ENCODE measurements at regions not wholly inside any gene's neighbourhood (a gene's known extent, or its start where the extent isn't known, plus 50 kb on each side); places are given as distances from the start of the nearest gene placed in this dataset.

DNA sequence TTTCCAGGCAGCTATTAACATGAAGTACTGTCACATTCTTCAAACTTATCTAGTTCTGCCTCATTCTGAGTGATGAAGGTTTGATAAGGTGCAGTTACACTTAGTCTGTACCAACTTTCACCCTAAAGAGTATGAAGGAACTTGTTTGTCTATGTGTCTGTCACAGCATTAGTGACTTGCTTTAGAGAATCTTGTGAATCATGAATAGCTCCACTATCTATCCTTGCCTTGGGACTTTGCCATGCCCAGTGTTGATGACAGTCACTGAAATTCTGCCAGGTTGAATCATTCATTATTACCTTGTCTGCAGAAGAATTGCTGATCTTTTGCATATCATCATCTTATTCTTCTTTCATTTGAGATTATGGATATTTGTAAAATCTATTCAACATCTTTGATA is 50.9 kb upstream of the A1CF start:
- no peak for DNase-seq

DNA sequence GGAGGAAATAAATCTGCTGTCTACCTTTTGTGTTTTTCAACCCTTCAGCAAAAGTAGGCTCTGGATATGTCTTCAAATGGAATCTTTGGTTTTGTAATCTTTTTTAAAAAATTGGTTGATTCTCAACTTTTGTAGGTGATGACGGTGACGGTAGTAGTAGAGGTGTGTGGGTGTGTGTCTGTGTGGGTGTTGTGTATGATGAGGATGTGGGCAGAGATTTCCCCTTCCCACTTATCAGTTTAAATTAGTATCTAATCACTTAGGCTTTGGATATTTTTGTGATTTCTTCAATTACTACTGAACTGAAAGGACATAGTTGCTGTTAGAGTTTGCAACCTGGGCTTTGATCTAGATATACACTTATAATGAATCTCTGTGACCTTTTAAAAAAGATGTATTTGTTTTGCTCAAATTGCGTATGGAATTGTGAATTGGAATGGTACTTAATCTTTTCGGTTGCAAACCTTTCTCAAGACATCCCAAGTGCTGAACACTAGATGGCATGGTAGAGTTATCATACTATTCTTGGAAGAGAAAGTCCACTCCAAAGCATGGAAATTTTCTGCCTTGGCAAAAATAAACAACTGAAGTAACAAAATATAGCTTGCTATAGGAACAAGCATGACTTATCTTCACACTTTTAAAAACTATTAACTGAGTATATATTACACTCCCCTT is 51.9 kb upstream of the A1CF start:
- DNase-seq: no peak

DNA sequence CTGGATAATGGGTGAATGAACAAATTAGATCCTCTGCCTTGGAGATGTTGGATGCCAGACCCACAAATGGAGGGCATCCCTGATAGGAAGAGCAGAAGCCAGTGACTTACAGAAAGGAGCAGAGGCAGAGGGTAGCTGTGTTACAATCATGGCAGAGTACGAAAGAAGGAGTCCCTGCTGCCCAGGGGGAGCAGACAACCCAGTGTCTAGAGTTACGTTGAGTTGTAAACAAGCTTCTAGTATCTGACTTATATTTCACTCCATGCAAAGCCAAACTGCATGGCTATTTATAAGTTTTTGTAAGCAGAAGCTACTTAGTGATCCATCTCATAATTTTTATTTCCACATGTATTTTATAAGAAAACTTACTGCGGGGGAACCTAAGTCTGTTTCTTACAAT is 56.2 kb upstream of the A1CF start:
- no peak for DNase-seq

DNA sequence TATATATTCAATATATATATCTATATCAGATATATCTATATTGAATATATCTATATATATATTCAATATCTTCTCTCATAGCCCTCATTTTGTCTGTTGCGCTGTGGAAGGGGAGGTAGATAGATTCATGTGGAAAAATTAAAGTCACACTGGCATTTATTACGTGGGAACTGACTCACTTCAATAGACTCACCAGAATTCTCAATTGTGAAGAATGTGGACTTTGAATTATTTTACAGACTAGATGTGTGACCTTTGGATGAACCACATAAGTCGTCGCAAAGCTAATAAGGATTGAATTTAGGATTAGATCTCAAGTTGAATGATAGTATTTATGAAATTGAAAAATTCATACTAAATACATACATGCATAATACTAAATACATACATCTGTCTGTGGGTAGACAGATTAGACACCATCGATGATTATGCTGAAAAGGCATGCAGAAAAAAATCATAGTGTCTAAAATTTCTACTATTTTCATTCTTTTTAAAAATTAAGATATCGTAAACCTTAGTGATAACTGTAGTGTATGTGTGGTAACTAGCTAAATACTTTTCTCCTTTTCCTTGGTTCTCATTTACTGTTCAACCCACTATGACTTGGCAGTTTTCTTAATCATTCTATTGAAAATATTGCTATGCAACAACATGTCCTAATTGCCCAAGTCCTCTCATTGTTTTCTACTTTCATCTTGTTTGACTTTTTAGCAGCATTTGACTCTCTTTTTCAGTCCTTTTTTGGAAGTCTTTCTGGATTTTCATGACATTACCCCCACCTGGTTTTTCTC is 61.8 kb upstream of the A1CF start:
- DNase-seq: no peak

DNA sequence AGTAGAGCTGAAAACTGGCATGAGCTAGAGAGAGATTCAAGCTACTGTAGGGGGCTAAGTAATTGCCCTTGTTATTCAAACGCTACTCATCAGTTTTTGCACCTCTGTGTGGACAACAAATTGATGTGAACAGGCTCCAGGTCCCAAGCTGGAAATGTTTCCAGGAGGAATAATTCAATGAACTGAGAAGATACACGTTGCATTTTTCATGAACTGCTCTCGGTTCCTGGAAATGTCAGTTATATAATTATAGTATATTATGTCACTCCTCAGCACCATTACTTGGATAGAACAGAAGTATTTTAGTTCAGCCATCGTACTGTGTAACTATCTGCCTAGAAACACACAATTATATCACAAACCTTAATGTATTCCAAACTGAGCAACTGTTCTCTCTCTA is 65.9 kb upstream of the A1CF start:
- DNase-seq: peak in 1 of 56 donors; percentile 4

DNA sequence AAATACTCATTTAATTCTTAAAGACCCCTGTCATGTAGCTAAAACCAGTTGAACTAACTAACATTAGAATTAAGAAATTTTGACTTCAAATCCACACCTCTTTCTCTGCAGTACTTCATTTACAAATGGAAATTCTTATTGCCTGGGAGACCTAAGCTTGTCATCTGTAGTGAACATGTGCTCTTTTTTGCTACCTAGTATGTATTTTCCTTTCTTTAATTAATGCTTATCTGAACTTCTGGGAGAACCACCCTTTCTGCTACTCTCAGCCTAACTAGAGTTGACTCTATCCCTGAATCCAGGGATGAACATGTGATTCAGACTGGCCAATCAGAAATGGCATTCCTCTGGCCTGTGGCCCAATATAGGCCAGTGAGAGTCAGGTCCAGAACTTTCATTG is 75.9 kb upstream of the A1CF start:
- DNase-seq: no peak

DNA sequence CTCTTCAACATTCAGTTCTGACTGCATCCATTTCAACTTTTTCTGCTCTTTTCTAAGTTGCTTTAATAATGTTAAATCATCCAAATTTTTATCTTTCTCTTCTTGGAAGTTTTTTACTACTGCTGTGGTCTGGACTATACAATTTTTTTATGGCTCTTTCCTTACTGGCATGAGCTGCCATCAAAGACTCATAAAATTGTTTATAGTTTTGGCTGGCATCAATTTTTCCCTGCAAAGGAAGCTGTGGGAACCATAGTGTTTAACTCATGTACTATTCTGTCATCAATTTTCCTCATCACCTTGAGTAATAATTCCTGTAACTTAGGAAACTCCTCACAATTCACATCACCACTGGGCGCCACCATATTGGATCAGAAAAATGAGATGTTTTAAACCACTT is 77.6 kb upstream of the A1CF start:
- DNase-seq: no peak

DNA sequence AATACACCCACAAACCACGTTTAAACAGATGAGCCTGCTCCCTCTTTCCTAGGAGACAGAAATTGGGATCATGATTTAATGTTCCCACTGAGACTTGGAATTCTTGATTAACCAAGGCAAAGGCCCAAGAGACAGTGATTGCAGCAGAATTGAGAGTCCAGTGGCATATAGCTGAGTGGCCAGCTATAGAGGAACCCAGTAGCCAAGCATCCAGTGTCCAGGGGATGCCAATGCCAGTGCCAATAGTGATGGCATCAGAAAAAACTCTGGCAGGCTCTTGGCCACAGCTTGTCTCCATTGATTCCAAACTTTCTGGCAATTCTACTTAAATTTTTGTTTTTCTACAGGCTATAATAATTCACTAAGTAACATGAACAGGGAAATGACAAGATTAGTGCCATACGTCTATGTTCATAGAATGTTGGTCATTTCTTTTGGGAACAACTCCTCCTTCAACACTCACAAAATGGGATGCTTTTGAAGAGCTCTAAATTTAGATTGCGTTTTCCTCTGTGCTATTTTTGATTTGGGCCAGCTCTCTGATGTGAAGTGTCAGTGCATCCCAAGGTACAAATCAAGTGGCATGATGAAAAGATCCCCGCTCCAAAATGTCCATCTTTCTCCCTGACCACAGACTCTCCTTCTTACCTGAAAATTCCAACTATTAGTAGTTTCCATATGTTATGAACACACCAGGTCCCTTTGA is 83.1 kb upstream of the A1CF start:
- DNase-seq: no peak

DNA sequence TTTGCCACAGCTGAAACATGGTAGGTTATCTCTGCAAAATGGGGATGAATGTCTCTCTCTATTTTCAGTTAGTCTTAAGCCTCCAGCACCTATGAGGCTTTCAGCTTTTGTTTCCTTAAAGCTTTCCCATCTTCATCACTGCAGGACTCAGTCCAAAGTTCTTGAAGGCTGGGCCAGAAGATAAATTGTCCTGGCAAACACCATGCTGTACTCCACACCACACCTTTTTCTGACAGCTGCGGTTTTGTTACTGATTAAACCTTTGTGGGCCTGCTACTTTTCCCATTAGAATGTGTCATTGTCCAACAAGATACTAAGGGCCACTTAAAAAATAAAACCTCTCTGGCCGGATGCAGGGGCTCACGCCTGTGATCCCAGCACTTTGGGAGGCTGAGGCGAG is 87.2 kb upstream of the A1CF start:
- DNase-seq: no peak

DNA sequence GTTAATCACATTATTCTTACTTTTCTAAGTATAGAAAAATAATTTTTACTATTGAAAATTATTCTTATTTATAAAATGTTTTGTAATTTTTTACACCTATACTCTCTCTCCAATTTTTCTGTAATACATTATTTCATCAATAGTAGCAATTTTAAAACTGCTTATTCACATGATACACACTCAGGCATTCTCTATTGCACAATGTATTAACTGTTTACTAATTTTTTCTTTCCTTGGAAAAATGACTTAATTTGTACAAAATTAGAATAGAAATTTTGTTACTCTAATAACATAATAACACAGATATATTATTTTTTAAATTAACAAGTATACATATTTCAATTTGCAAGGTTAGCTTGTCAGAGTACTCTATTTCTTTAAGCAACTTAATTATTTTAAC is 92.9 kb upstream of the PRKG1 start:
- no peak for DNase-seq

DNA sequence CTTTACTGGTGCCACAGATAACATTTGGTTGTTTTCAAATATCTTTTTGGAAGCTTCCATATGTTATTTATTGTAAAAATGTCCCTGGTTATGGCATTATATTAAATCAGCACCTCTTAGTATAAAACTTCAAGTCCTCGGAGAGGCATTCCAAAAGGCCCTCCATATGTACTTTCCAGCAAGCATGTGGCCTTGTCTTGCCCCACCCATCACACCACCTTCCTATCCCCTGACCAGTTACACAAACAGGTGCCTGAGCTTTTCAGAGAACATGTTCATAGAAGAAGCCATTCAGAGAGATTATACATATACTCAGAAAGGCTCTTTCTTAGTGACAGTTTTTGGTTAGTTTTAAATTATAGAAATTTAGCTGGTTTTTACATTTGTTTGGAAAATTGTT is 92.4 kb upstream of the PRKG1 start:
- DNase-seq: no peak

DNA sequence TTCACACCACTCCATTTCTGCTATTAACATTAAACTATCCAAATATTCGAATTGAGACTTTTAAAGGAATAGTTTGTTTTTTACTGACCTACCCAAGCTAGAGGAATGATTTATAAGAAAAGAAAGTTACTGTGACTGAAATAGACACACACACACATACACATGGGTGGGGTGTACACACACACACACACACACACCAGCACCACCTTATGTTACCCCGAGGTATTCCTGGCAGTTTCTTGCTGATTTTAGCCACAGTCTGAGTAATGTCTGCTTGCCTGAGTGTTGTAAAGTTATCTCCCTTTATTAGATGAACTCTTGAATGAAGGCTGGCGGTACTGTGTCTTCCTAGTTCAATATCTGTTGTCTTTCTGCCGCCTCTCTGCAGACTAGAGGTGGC is 91.3 kb upstream of the PRKG1 start:
- DNase-seq: no peak

DNA sequence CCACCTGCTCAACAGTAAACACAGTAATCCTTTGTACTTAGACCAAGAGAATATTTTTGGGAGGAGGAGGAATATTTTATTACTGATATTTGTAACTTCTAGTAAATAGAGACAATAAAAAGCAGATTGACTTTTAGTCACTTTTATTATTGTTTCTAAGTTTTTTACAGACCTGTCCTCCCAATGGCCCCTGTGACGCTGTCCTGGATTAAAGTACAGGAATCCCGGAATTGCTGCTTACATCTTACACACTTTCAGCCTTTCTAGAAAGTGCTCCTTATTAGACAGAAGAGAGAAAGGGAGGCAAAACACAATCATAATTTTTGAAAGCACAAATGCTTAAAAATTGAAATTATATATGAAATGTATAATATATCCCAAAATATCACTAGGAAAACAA is 86.4 kb upstream of the PRKG1 start:
- no peak for DNase-seq

DNA sequence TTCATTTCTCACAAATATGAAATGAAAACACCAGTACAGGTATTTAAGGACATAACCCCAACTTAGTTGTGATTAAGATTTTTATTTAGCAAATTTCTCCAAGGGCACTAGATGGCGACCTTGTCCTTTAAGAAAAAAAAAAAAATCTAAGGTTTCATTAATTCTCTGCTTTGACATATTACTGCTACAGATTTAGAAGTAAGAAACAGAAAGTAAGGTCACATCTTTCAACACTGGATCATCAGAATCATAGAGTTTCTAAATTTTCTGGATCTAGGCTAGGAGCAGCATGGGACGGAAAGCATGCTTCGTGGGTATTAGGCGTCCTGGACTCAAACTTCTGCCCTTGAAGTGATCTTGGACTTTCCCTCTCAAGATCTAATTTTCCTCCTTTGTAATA is 85.5 kb upstream of the PRKG1 start:
- DNase-seq: no peak

DNA sequence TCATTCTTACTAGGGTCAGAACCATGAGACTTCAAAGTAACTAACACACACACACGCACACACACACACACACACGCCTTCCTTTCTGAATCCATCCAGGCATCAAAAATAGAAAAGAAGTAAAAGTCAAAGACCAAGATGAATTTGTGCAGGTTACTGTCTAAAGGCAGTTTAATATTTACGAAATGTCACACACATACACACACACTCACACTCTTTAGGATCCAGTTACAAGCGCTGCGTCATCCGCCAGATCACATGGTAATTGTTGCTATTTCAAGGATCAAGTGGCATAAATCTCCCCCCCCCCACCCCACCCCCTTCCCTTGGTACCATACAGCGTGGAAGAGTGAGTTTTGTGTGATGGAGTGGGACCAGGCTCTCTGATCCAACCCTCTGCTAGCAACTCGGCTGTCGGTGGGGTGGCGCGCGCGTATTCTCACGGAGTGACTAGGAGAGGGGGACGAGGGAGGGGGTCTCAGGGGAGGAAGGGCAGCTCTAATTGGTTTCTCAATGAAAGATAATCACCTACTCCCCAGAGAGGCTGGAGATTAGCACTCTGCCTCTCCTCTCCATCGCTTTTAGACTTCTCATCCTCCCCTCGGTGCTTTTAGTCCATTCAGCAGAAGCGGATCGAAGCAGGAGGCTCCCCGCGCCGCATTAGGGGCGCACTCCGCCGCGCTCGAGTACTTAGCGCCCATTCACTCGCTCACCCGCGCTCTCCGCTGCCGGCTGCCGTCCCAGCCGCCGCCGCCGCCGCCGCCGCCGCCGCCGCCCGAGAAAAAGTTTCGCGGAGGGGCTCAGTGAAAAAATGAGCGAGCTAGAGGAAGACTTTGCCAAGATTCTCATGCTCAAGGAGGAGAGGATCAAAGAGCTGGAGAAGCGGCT is 83.5 kb upstream of the PRKG1 start:
- peak in 1 of 56 donors; percentile 6 for DNase-seq

DNA sequence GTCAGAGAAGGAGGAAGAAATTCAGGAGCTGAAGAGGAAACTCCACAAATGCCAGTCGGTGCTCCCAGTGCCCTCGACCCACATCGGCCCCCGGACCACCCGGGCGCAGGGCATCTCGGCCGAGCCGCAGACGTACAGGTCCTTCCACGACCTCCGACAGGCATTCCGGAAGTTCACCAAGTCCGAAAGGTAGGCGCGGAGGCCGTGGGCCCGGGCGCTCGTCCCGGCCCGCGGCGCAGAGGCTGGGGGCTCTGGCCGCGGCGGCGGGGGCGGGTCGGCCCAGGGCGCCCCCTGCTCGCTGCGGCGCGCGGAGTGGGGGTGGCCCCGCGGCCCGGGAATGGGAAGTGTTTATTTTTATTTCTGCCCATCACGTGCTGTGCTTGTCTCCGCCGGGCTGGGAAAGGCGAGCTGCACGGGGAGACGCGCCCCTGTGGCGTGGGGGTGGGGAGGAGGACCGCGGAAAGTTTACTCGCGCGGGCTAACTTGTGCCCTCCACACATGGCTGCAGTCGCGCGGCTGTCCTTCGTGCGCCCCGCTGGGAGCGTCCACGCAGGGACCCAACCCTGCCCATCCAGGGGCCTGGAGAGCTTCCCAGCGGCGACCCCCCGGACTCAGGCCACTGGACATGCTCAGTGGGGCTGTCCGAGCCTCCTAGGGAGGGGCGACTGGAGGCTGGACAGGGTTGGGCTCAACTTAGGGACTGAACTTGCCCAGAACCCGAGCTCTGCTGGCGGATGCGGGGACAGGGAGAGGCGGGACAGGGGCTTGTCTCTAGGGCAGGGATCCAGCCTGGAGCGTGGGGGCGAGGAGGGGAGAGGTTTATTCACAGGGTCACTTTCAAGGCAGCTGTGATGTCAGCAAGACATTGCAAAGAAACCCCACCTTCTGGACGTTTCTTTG is 82.6 kb upstream of the PRKG1 start:
- DNase-seq: peak in 3 of 56 donors; percentile 13 to 21 (median 16)

DNA sequence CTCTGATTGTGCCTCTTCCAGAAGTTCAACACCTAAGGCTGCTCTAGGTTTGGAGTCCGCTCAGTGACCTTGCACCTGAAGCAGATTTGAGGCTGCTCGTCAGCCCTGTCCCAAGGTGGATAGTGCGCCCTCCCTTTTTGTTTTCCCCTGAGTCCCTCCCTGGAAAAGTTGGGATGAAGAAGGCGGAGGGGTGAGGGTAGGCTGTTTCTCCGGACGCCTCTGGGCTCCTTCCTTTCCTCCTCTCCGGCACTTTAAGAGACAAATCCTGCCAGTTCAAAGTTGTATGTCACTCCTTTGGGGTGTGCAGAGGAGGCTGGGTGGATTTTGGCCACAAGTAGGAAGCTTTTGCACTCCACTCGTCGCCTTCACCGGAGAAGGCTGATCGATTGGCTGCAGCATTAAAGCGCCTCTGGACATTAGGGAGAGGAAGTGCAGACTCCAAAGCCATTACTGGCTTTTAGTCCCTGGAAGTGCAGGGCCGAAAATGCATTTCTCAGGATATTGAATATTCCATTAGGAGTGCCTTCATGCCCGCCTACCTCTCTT is 81.9 kb upstream of the PRKG1 start:
- DNase-seq: no peak

DNA sequence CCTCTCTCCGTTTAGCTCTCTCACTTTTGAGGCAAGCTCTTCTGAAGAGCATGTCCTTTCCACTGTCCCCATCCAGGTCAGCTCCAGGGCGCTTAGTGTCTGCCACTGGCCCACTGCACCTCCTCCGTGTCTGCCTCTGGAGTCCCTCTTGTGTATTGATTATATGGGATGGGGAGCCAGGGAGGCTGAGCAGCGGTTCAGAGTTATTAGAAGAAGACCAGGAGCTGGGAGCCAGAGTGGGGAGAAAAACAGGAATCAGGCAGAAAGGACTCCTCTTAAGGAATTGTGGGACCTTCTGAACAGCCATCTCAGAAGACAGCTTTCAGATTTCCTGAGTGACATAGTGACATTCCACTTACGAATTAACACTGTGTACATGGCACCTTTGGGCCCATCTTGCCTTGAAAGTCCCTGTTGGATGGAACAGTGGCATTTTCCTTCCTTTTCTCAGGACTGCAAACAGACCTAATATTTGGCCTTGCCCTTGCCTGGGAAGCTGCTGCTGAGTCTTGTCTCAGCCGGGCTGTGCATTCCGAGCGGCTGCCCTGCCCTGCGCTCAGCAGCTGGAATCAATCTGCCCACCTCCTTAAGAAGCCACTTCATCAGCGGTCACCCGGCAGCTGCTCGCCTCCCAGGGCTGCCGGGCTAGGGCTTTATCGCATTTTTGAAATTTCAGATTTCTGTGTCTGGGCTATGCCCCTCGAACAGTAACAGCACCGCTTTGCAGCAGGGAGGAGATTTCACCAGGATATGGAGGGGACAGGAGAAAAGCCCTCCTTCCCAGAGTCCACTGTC is 81.1 kb upstream of the PRKG1 start:
- DNase-seq: no peak

DNA sequence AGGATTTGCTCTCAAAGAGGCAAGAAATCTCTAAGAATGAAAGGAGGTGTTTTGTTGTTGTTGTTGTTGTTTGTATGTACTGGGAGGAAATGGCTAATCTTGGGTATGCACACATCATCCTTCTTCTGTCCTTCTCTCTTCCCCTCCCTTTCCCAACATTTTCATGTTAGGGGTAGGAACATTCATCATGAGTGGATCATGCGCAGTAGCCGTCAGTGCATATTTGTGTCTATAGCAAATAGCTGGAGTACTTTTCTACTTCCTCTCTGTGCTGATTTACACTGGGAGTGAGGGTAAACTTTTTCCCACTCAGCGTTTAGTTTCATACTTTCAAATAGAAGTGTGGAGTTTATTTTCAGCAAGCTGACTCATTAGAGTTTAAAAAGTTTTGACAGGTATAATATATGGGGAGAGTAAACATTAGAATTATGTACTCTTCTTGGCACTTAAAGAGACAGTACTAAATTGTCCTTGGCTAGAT is 80.5 kb upstream of the PRKG1 start:
- DNase-seq: no peak
